ENCODE measurements at regions not wholly inside any gene's neighbourhood (a gene's known extent, or its start where the extent isn't known, plus 50 kb on each side); places are given as distances from the start of the nearest gene placed in this dataset.

DNA sequence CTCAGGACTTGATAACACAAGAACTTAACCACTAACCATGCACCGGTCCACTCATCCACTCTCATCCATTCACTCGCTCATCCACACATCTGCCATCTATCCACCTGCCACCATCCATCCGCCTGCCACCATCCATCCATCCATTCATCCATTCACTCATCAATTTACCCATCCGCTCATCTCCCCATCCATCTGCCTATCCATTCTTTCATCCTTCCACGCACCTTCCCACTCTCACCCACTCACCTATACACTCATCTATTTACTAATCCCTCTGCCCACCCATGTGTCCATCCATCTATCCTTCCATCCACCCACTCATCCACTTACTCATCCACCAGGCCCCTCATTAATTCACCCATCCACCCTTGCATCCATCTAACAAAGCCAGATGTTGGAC is 131.0 kb downstream of the MRM1 start:
- Histone ChIP-seq H3K9ac (ENCODE audit: low read length) (no peak overlapping the region), H3K9me3 (ENCODE audit: control insufficient read depth, low read length) (no peaks in the 10 kb centered on the region), H3K4me1 (ENCODE audit: control insufficient read depth, insufficient read depth, low read length) (no peaks in the 10 kb centered on the region), H3K4me3 (ENCODE audit: low read length) (no peak overlapping the region), H3K27me3 (ENCODE audit: control insufficient read depth, insufficient read depth, low read length) (peaks cover 41% of the 10 kb centered on the region), H3K36me3 (ENCODE audit: control insufficient read depth, insufficient read depth, low read length) (no peaks in the 10 kb centered on the region)

DNA sequence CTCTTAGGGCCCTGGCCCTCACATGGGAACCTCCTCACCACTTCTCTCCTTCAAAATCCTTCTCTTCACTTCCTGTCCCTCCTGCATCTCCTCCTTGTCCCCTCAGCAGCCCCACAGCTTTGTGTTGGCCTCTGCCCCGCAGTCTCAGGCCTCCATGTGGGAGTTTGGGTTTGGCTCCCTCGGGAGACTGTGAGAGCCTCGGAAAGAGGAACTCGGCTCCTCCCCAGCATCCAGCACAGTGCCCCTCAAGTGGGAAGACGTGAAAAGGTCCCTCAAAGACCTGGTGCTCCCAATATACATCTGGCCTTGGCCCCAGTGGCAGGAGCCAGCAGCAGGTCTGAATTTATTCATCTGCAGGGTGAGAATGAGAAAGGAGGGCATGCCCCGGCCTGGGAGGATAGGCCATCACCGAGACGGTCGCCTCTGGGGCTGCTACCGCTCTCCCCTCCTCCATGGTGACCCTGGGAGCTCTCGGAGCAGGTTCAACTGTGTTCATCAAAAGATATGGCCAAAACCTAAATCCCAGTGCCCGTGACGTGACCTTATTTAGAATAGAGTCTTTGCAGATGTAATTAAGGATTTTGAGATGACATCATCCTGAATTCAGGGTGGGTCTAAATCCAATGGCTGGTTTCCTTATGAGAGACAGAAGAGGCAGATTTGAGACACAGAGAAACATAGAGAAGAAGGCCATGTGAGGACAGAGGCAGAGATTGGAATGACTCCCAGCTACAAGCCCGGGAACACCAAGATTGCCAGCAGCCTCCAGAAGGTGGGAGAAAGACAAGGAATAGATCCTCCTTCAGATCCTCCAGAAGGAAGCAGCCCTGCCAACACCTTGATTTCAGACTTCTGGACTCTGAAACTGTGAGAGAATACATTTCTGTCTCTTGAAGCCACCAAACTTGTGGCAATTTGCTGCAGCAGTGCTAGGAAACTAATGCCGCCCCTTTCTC is 135.1 kb downstream of the MRM1 start:
- Histone ChIP-seq H3K9me3 (ENCODE audit: control insufficient read depth, low read length) (no peaks in the 10 kb centered on the region), H3K27me3 (ENCODE audit: control insufficient read depth, insufficient read depth, low read length) (peaks cover 9% of the 10 kb centered on the region), H3K4me3 (ENCODE audit: low read length) (no peak overlapping the region), H3K9ac (ENCODE audit: low read length) (no peak overlapping the region), H3K36me3 (ENCODE audit: control insufficient read depth, insufficient read depth, low read length) (no peaks in the 10 kb centered on the region), H3K4me1 (ENCODE audit: control insufficient read depth, insufficient read depth, low read length) (no peaks in the 10 kb centered on the region)

DNA sequence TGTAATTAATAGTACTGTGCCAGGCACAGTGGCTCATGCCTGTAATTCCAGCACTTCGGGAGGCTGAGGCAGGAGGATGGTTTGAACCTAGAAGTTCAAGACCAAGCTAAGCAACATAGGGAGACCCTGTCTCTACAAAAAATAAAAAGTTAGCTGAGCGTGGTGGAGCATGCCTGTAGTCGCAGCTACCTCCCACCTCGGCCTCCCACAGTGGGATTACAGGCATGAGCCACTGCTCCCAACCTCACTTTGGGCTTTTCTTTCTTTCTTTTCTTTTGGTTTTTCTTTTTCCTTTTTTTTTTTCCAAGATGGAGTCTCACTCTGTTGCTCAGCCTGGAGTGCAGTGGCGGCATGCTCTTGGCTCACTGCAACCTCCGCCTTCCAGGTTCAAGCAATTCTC is 137.8 kb downstream of the MRM1 start:
- H3K9ac ChIP-seq (ENCODE audit: low read length), result no peak overlapping the region
- H3K27me3 ChIP-seq (ENCODE audit: control insufficient read depth, insufficient read depth, low read length), result peaks cover 19% of the 10 kb centered on the region
- no peaks in the 10 kb centered on the region for H3K36me3 ChIP-seq (ENCODE audit: control insufficient read depth, insufficient read depth, low read length)
- no peak overlapping the region for H3K4me3 ChIP-seq (ENCODE audit: low read length)
- H3K4me1 ChIP-seq (ENCODE audit: control insufficient read depth, insufficient read depth, low read length), result no peaks in the 10 kb centered on the region
- H3K9me3 ChIP-seq (ENCODE audit: control insufficient read depth, low read length), result no peaks in the 10 kb centered on the region

DNA sequence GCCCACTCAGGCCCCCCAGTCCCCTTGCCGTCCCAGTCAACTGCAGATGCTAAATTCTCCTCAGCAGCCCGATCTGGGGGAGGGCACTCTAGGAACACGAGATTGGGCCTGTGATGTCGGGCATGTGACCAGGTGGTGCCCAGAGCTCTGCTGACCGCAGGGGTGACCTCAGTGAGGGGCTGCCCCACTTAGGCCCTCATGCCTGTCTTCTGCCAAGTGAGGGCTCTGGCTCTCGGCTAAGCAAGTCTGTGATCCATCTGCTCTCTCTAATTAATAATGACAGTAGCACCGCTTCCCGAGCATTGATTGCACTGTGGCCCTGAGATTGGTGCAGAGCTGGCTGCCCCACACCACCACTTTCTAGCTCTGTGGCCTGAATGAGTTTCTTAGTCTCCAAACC is 138.8 kb downstream of the MRM1 start:
- no peak overlapping the region for H3K9ac ChIP-seq (ENCODE audit: low read length)
- H3K36me3 ChIP-seq (ENCODE audit: control insufficient read depth, insufficient read depth, low read length), result no peaks in the 10 kb centered on the region
- H3K9me3 ChIP-seq (ENCODE audit: control insufficient read depth, low read length), result no peaks in the 10 kb centered on the region
- H3K4me3 ChIP-seq (ENCODE audit: low read length), result no peak overlapping the region
- H3K4me1 ChIP-seq (ENCODE audit: control insufficient read depth, insufficient read depth, low read length), result no peaks in the 10 kb centered on the region
- peaks cover 19% of the 10 kb centered on the region for H3K27me3 ChIP-seq (ENCODE audit: control insufficient read depth, insufficient read depth, low read length)

DNA sequence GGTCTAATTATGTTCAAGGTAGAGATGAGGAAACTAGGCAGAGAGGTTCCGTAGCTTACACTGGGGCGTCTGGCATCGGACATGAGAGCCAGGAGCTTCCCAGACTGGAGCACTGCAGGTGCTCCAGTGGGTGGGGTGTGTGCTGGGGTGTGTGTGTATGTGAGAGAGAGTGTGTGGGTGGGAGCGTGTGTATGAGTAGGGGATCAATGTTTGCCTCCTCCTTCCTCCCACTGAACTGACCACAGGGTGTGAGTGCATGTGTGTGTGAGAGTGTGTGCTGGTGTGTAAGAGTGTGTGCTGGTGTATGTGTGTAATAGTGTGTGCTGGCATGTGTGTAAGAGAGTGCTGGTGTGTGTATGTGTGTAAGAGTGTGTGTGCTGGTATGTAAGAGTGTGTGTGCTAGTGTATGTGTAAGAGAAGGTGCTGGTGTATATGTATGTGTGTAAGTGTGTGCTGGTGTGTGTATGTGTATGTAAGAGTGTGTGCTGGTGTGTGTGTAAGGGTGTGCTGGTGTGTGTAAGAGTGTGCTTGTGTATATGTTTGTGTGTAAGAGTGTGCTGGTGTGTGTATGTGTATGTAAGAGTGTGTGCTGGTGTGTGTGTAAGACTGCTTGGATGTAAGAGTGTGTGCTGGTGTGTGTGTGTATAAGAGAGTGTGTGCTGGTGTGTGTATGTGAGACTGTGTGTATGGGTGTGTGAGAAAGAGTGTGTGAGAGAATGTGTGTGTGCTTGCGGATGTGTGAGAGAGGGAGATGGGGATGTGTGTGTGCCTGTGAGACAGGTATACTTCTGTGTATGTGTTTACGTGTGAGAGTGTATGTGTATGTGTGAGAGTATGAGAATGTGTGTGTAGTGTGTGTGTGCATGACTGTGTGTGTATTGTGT is 139.9 kb downstream of the MRM1 start:
- H3K9ac ChIP-seq (ENCODE audit: low read length), result no peak overlapping the region
- no peak overlapping the region for H3K4me3 ChIP-seq (ENCODE audit: low read length)
- H3K9me3 ChIP-seq (ENCODE audit: control insufficient read depth, low read length), result no peaks in the 10 kb centered on the region
- no peaks in the 10 kb centered on the region for H3K36me3 ChIP-seq (ENCODE audit: control insufficient read depth, insufficient read depth, low read length)
- no peaks in the 10 kb centered on the region for H3K4me1 ChIP-seq (ENCODE audit: control insufficient read depth, insufficient read depth, low read length)
- peaks cover 19% of the 10 kb centered on the region for H3K27me3 ChIP-seq (ENCODE audit: control insufficient read depth, insufficient read depth, low read length)

DNA sequence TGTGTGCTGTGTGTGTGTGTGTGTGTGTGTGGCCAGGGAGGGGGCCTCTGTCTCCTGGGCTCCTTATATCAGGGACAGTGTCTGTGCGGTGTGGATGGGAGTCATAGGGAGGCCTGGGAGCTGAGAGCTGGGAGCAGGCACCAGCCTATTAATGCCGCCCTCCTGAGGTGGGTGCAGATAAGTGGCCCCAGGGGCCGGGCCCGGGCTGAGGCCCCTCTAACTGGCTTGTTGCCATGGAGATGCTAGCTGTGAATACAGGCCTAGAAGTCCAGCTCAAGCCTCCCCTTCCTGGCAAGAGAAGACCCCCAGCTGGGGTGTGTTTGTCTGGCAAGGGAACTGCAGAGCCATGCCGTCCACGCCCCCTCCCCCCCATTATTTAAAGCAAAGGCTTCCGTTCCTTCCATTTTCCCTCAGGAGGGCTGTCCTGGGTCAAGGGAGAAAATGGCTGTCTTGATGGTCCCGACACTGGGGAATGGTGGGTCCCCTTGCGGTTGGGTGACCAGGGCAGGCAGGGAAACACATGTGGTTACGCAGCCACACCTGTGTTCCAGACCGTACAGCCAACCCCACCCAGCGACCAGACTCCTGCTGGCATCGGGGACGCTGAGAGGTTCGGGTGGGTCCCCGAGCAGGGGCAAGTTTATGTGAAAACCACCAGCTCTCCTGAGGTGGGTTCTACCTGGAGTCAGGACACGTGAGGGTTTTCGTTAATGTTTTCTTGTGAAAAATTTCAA is 141.1 kb downstream of the MRM1 start:
- Histone ChIP-seq H3K27me3 (ENCODE audit: control insufficient read depth, insufficient read depth, low read length) (peaks cover 19% of the 10 kb centered on the region), H3K9ac (ENCODE audit: low read length) (no peak overlapping the region), H3K4me3 (ENCODE audit: low read length) (no peak overlapping the region), H3K36me3 (ENCODE audit: control insufficient read depth, insufficient read depth, low read length) (no peaks in the 10 kb centered on the region), H3K9me3 (ENCODE audit: control insufficient read depth, low read length) (no peaks in the 10 kb centered on the region), H3K4me1 (ENCODE audit: control insufficient read depth, insufficient read depth, low read length) (no peaks in the 10 kb centered on the region)

DNA sequence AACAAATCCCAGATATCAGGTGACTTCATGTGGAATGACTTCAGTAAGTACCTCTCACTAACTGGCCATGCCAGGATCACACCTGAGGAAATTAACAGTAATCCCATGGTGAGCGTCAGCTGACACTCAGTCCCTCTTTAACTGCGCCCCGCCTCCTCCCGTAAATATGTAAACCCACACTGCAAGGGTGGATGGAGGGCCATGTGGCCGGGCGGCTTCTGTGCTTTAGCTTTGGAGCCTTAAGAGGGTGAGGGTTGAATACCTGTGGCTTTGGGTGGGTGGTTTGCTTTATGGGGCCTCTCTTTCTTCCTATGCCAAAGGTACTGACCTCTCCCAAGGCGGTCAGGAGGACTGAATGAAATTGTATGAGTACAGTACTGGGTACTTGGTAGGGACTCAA is 141.7 kb downstream of the MRM1 start:
- Histone ChIP-seq H3K4me3 (ENCODE audit: low read length) (no peak overlapping the region), H3K9me3 (ENCODE audit: control insufficient read depth, low read length) (no peaks in the 10 kb centered on the region), H3K4me1 (ENCODE audit: control insufficient read depth, insufficient read depth, low read length) (no peaks in the 10 kb centered on the region), H3K27me3 (ENCODE audit: control insufficient read depth, insufficient read depth, low read length) (peaks cover 22% of the 10 kb centered on the region), H3K36me3 (ENCODE audit: control insufficient read depth, insufficient read depth, low read length) (no peaks in the 10 kb centered on the region), H3K9ac (ENCODE audit: low read length) (no peak overlapping the region)

DNA sequence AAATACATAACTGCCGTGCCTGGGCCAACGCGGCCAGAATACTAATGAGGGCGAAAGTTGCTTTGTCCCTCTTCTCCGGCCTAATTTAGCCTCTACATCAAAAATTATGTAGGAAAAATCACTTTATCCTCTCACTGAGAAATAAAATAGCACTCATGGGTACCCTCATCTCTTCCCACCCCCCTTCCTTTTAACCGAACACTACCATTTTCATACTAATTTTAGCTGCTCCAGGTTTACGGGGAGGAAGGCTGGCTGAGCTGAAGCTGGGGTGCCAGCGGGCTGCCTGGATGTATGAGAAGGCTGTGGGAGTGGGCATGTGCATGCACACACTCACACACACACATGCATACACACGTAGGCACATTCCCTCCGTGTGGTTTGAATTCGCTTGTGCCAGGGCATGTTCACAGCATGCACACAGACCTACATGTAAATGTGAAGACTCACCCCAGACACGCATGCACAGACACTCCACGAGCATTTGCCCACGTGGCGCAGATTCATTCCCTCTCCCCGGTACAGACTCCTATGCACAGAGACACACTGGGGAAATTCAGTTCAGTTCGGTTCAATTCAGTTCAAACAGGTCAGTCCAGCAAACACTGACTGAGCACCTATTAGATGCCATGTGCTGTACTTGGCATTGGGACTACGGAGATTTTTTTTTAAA is 145.1 kb downstream of the MRM1 start:
- H3K4me1 ChIP-seq (ENCODE audit: control insufficient read depth, insufficient read depth, low read length), result no peaks in the 10 kb centered on the region
- no peak overlapping the region for H3K9ac ChIP-seq (ENCODE audit: low read length)
- H3K9me3 ChIP-seq (ENCODE audit: control insufficient read depth, low read length), result no peaks in the 10 kb centered on the region
- H3K4me3 ChIP-seq (ENCODE audit: low read length), result no peak overlapping the region
- peaks cover 22% of the 10 kb centered on the region for H3K27me3 ChIP-seq (ENCODE audit: control insufficient read depth, insufficient read depth, low read length)
- no peaks in the 10 kb centered on the region for H3K36me3 ChIP-seq (ENCODE audit: control insufficient read depth, insufficient read depth, low read length)

DNA sequence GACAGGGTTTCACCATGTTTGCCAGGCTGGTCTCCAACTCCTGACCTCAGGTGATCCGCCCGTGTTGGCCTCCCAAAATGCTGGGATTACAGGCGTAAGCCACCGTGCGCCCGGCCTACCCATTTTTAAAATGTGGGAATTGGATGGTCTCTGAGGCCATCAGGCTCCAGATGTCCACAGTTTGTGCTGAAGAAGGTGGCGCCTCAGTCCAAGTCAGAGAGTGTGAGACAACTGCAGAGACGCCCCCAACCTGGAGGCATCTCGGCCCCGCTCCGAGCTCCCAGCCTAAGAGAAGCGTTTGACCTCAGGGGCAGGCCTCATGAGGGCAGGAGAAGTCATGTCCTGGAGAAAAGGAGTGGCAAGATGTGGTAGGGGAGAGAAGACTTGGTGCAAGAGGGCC is 146.5 kb downstream of the MRM1 start:
- Histone ChIP-seq H3K9ac (ENCODE audit: low read length) (no peak overlapping the region), H3K4me1 (ENCODE audit: control insufficient read depth, insufficient read depth, low read length) (no peaks in the 10 kb centered on the region), H3K27me3 (ENCODE audit: control insufficient read depth, insufficient read depth, low read length) (peaks cover 12% of the 10 kb centered on the region), H3K9me3 (ENCODE audit: control insufficient read depth, low read length) (no peaks in the 10 kb centered on the region), H3K4me3 (ENCODE audit: low read length) (no peak overlapping the region), H3K36me3 (ENCODE audit: control insufficient read depth, insufficient read depth, low read length) (no peaks in the 10 kb centered on the region)

DNA sequence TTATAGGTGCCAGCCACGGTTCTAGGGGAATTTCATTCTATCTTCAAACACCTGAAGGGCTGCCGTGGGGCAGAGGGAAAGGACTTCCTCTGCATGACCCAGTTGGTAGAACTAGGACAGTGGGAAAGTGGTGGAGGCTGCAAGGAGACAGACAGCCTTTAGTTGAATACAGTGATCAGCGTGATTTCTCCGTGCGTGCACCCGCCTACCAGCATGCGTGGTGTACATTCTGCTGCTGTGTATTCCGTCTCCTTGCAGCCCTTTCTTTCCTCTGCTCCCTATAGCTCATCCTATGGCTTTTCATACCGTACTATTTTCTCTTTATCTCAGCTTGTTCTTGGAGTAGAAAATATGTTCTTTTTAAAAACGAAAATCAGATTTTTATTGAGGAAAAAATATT is 146.9 kb downstream of the MRM1 start:
- Histone ChIP-seq H3K4me1 (ENCODE audit: control insufficient read depth, insufficient read depth, low read length) (no peaks in the 10 kb centered on the region), H3K27me3 (ENCODE audit: control insufficient read depth, insufficient read depth, low read length) (peaks cover 12% of the 10 kb centered on the region), H3K9me3 (ENCODE audit: control insufficient read depth, low read length) (no peaks in the 10 kb centered on the region), H3K36me3 (ENCODE audit: control insufficient read depth, insufficient read depth, low read length) (no peaks in the 10 kb centered on the region), H3K9ac (ENCODE audit: low read length) (no peak overlapping the region), H3K4me3 (ENCODE audit: low read length) (no peak overlapping the region)

DNA sequence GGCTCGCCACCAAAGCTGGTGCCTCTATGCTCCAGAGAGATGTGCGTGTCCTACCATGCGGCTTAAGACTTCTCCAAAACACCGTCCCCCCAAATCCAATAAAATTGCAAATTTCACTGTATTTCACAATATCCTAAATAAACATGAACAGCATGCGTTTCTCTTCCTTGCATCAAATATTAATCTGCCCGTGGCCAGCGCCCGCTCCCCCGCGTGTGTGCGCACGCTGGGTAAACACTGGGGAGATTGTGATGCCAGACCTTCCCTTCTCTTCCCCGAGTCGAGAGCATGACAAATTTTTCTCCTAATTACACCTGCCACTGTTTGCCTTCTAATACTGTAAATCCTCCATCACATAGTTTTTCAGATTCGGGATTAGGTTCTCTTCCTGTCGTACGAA is 148.1 kb downstream of the MRM1 start:
- Histone ChIP-seq H3K4me1 (ENCODE audit: control insufficient read depth, insufficient read depth, low read length) (no peaks in the 10 kb centered on the region), H3K4me3 (ENCODE audit: low read length) (no peak overlapping the region), H3K27me3 (ENCODE audit: control insufficient read depth, insufficient read depth, low read length) (peaks cover 6% of the 10 kb centered on the region), H3K36me3 (ENCODE audit: control insufficient read depth, insufficient read depth, low read length) (no peaks in the 10 kb centered on the region), H3K9me3 (ENCODE audit: control insufficient read depth, low read length) (no peaks in the 10 kb centered on the region), H3K9ac (ENCODE audit: low read length) (no peak overlapping the region)

All from mucosa of stomach (tissue), 1 donor.